Ectodermal cell (in vitro differentiated cells): ENCODE measurements at regions not wholly inside any gene's neighbourhood (a gene's known extent, or its start where the extent isn't known, plus 50 kb on each side); places are given as distances from the start of the nearest gene placed in this dataset.
"Not testable (repeated sequence)": the region's sequence is repeated elsewhere in the genome, so short reads cannot be mapped to it uniquely, and the experiment has no call there.

Source experiments
- H3K27ac ChIP-seq: 2 replicates; pipeline ENCODE4 v1.7.0; 2013; ENCODE audit warnings: mild to moderate bottlenecking, low read depth, low read length; ENCODE audit not compliant: insufficient read depth, poor library complexity, severe bottlenecking
- H3K27me3 ChIP-seq: 2 replicates; pipeline ENCODE4 v1.7.0; 2013; ENCODE audit warnings: mild to moderate bottlenecking, low read length; ENCODE audit not compliant: insufficient read depth, control insufficient read depth, poor library complexity, severe bottlenecking
- H3K36me3 ChIP-seq: one replicate; pipeline ENCODE4 v1.7.0; 2013; ENCODE audit warnings: low read length; ENCODE audit not compliant: control insufficient read depth, insufficient read depth
- H3K4me1 ChIP-seq: one replicate; pipeline ENCODE4 v1.7.0; 2013; ENCODE audit warnings: low read length; ENCODE audit not compliant: control insufficient read depth, insufficient read depth
- H3K4me3 ChIP-seq: 2 replicates; pipeline ENCODE4 v1.7.0; 2013; ENCODE audit warnings: low read depth, low read length, control low read depth; ENCODE audit not compliant: insufficient read depth
- H3K9me3 ChIP-seq: 2 replicates; pipeline ENCODE4 v1.7.0; 2013; ENCODE audit warnings: mild to moderate bottlenecking, low read length, moderate library complexity; ENCODE audit not compliant: control insufficient read depth
- WGBS, 2 experiments: methylation state at CpG; one replicate each; pipeline ENCODE4 v1.1.7; 2013; ENCODE audit warnings: missing lambda C conversion rate in 2 of 2; 5-methylcytosine and 5-hydroxymethylcytosine counted together

DNA sequence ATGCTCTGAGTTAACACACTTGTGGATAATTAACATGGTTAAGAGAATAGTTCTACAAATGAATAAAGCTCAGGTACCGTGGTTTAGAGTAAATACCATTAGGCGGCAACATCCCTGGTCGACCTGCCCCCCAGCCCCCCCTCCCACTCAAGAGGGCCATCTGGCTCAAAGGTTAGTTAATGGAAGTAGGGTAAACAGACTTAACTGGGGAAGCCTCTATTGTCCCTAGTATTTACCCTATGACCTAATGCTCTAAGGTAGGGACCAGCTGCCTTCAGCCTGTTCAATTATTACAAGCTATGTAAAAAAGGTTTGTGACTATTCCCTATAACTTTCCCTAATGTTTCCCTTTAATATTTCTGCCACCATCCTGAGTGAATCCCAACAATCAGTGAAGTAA, 711.4 kb upstream of the HS3ST5 start:
- not testable (repeated sequence) for H3K27me3 ChIP-seq, H3K4me3 ChIP-seq, H3K4me1 ChIP-seq, H3K9me3 ChIP-seq, H3K27ac ChIP-seq, H3K36me3 ChIP-seq
- 38 to 70% methylated on average over 2 to 3 of the region's 3 CpGs for WGBS, 2 experiments

- Histone ChIP-seq H3K36me3 (no peaks in the 10 kb centered on the region), H3K27ac (no peak overlapping the region), H3K9me3 (no peaks in the 10 kb centered on the region), H3K27me3 (no peaks in the 10 kb centered on the region), H3K4me1 (no peaks in the 10 kb centered on the region), H3K4me3 (no peak overlapping the region)
- WGBS, 2 experiments: 80 to 96% methylated on average over 1 to 2 of the region's 3 CpGs
Observed at GRCh38 chr6:115053169-115053860, 710.5 kb upstream of the HS3ST5 start.

GRCh38 chr6:115016593-115016992, 673.8 kb upstream of the HS3ST5 start:
- Histone ChIP-seq H3K4me3 (no peak overlapping the region), H3K27me3 (no peaks in the 10 kb centered on the region), H3K4me1 (no peaks in the 10 kb centered on the region), H3K9me3 (no peaks in the 10 kb centered on the region), H3K27ac (no peak overlapping the region), H3K36me3 (no peaks in the 10 kb centered on the region)
- 86 to 87% methylated on average over 2 of the region's 2 CpGs for WGBS, 2 experiments

DNA sequence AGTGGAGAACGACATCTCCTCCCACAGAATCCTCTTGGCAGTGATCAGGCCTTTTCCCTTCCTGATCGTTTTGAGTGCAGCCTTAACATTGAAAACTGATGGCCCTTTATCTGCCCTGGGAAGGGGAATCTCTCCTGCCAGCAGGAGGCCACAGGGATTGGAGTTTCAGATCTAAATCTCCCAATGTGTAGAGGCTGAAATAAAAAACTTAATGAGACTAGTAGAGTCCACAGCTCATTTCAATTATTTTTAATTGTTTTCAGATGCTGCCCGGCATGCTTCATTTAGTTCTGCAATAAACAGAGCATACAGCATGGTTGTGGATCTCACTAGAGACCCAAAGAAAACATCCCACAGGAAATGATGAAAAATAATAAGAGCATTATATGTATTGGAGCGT, 662.2 kb upstream of the HS3ST5 start:
- Histone ChIP-seq H3K27me3 (no peaks in the 10 kb centered on the region), H3K27ac (no peak overlapping the region), H3K4me1 (no peaks in the 10 kb centered on the region), H3K4me3 (no peak overlapping the region), H3K36me3 (no peaks in the 10 kb centered on the region), H3K9me3 (no peaks in the 10 kb centered on the region)
- 62 to 77% methylated on average over 3 to 4 of the region's 4 CpGs for WGBS, 2 experiments

- 100% methylated on average over 1 of the region's 1 CpG; no CpG with 5 or more reads in 1 of the 2 experiments for WGBS, 2 experiments
- H3K9me3 ChIP-seq: no peaks in the 10 kb centered on the region
Observed at GRCh38 chr6:115004204-115004603, 661.4 kb upstream of the HS3ST5 start.

DNA sequence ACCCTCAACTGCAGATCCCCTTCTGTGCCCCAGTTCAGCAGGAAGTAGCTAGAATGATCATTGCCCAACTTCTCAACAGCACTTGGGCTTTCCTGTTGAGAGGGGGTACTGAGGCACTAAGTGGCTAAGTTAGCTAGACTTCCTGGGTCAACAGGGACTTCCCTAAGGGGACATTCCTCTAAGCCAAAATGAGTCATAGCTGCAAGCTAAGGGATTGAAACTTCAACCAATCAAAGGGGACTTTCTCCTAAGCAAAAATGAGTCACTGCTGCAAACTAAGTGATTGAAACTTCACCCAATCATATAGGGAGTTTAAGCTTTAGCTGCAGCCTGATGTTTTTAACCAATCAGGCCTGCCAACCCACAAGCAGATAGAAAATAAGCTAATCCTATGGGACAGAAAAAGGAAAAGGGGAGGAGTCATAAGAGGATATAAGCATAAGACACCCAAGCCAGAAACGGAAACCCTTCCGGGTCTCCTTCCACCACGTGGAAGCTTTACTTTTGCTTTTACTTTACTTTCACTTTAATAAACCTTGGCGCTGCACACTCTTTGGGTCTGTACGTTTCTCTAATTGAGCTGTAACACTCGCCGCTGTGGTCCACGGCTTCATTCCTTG, 659.0 kb upstream of the HS3ST5 start:
- H3K9me3 ChIP-seq: no peaks in the 10 kb centered on the region
- 93 to 94% methylated on average over 8 of the region's 8 CpGs for WGBS, 2 experiments
- no peaks in the 10 kb centered on the region for H3K4me1 ChIP-seq
- no peaks in the 10 kb centered on the region for H3K27me3 ChIP-seq
- no peak overlapping the region for H3K4me3 ChIP-seq
- no peak overlapping the region for H3K27ac ChIP-seq
- H3K36me3 ChIP-seq: no peaks in the 10 kb centered on the region

More at GRCh38 chr6:115004204-115004603, 661.4 kb upstream of the HS3ST5 start:
- no peaks in the 10 kb centered on the region for H3K4me1 ChIP-seq
- no peak overlapping the region for H3K27ac ChIP-seq
- H3K4me3 ChIP-seq: no peak overlapping the region
- no peaks in the 10 kb centered on the region for H3K27me3 ChIP-seq
- no peaks in the 10 kb centered on the region for H3K36me3 ChIP-seq

DNA sequence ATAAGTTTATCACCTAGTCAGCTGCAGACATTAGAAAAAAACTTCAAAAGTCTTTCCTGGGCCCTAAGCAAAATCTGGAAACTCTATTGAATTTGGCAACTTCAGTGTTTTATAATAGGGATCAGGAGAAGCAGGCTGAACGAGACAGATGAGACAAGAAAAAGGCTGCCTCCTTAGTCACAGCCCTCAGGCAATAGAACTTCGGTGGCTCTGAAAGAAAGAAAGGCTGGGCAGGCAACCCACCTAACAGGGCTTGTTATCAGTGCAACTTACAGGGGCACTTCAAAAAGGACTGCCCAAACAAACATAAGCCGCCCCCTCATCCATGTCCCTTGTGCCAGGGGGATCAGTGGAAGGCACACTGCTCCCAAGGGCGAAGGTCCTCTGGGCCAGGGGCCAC, 657.9 kb upstream of the HS3ST5 start:
- no peaks in the 10 kb centered on the region for H3K4me1 ChIP-seq
- no peaks in the 10 kb centered on the region for H3K27me3 ChIP-seq
- no peaks in the 10 kb centered on the region for H3K36me3 ChIP-seq
- H3K9me3 ChIP-seq: no peaks in the 10 kb centered on the region
- WGBS, 2 experiments: 91 to 92% methylated on average over 4 of the region's 4 CpGs
- H3K4me3 ChIP-seq: no peak overlapping the region
- H3K27ac ChIP-seq: no peak overlapping the region

DNA sequence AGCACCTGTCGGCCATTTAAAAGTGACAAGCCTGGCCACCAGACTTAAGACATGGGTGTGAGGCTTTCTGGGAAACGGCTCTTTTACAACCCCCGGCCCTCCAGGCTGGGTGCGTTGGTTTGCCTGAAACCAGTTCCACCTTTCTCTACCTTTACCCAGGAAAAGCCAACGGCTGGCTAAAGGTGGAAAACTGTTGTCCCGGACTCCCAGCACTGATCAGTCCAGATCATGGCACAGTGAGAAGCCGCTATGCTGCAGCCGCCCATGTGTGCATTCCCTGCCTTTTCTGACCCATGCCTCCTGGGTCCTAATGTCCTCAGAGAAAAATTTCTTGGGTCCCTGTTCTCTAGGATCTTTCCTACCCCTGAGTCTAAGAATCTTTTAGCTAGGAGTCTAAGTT, 655.7 kb upstream of the HS3ST5 start:
- H3K9me3 ChIP-seq: no peaks in the 10 kb centered on the region
- H3K27me3 ChIP-seq: no peaks in the 10 kb centered on the region
- WGBS, 2 experiments: 93 to 94% methylated on average over 8 of the region's 8 CpGs
- H3K27ac ChIP-seq: no peak overlapping the region
- H3K36me3 ChIP-seq: no peaks in the 10 kb centered on the region
- H3K4me1 ChIP-seq: no peaks in the 10 kb centered on the region
- no peak overlapping the region for H3K4me3 ChIP-seq

GRCh38 chr6:114997813-114998292, 655.0 kb upstream of the HS3ST5 start:
- no peaks in the 10 kb centered on the region for H3K4me1 ChIP-seq
- H3K9me3 ChIP-seq: no peaks in the 10 kb centered on the region
- no peaks in the 10 kb centered on the region for H3K36me3 ChIP-seq
- no peaks in the 10 kb centered on the region for H3K27me3 ChIP-seq
- no peak overlapping the region for H3K4me3 ChIP-seq
- 96 to 98% methylated on average over 4 of the region's 4 CpGs for WGBS, 2 experiments
- H3K27ac ChIP-seq: no peak overlapping the region

DNA sequence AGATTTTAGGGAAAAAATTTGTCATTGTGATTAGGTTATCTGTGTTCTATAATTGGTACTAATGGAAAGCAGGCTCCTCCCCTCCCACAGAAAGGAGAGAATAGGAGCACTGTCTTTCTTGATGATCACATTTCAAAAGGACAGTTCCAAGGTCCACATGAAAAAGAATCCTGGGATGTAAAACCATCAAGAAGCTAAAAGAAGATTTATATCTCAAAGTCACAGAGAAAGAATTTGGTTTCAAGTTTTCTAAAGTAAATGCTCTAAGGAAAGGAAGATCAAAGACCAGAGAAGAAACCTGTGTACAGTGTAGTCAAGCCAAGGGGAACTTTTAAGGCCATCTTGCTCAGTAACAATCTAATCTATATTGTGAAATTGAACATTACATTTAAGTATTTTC, 652.7 kb upstream of the HS3ST5 start:
- Histone ChIP-seq H3K4me3 (no peak overlapping the region), H3K4me1 (no peaks in the 10 kb centered on the region), H3K36me3 (no peaks in the 10 kb centered on the region), H3K27me3 (no peaks in the 10 kb centered on the region), H3K27ac (no peak overlapping the region), H3K9me3 (no peaks in the 10 kb centered on the region)
